ENCODE measurements at regions not wholly inside any gene's neighbourhood (a gene's known extent, or its start where the extent isn't known, plus 50 kb on each side); places are given as distances from the start of the nearest gene placed in this dataset.

- no peak overlapping the region for H3K4me3 ChIP-seq (ENCODE audit: low read depth, low read length)
- TF ChIP-seq, protein P1, sequence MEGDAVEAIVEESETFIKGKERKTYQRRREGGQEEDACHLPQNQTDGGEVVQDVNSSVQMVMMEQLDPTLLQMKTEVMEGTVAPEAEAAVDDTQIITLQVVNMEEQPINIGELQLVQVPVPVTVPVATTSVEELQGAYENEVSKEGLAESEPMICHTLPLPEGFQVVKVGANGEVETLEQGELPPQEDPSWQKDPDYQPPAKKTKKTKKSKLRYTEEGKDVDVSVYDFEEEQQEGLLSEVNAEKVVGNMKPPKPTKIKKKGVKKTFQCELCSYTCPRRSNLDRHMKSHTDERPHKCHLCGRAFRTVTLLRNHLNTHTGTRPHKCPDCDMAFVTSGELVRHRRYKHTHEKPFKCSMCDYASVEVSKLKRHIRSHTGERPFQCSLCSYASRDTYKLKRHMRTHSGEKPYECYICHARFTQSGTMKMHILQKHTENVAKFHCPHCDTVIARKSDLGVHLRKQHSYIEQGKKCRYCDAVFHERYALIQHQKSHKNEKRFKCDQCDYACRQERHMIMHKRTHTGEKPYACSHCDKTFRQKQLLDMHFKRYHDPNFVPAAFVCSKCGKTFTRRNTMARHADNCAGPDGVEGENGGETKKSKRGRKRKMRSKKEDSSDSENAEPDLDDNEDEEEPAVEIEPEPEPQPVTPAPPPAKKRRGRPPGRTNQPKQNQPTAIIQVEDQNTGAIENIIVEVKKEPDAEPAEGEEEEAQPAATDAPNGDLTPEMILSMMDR (IDR thresholded peaks at IDR 0.05; ENCODE audit: borderline replicate concordance, insufficient read depth, low read depth, low read length), result no peak
These were observed 114.9 kb upstream of the MOCS1 start for GRCh38 chr6:40049128-40049527.

- no peak overlapping the region for H3K4me3 ChIP-seq (ENCODE audit: low read depth, low read length)
- TF ChIP-seq, protein P1 (IDR thresholded peaks at IDR 0.05; ENCODE audit: borderline replicate concordance, insufficient read depth, low read depth, low read length), result no peak
These were observed 109.9 kb upstream of the MOCS1 start for GRCh38 chr6:40044196-40044595.

- TF ChIP-seq, protein P1 (IDR thresholded peaks at IDR 0.05; ENCODE audit: borderline replicate concordance, insufficient read depth, low read depth, low read length), result no peak
- no peak overlapping the region for H3K4me3 ChIP-seq (ENCODE audit: low read depth, low read length)
These were observed 108.0 kb upstream of the MOCS1 start for GRCh38 chr6:40042232-40042631.

DNA sequence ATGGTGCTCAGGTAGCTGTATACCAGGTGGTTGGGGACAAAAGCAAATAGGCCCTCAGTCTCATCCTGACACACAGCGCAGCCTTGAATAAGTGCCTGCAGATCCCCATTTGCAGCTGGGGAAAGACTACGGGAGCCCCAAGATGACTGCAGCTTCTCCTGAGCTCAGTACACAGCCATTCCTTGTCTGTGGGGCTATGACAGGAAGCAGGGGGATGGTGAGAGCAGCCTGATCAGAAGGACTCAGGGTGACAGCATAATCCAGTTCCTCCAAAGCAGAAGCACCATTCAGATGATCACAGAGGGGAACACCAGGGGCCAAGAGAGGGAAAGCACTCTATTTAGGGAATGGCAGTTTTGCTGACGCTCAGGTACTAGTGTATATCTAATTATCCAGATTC, 104.8 kb upstream of the MOCS1 start:
- TF ChIP-seq, protein P1 (IDR thresholded peaks at IDR 0.05; ENCODE audit: borderline replicate concordance, insufficient read depth, low read depth, low read length), result no peak
- no peak overlapping the region for H3K4me3 ChIP-seq (ENCODE audit: low read depth, low read length)

GRCh38 chr6:40038626-40039025, 104.4 kb upstream of the MOCS1 start:
- no peak overlapping the region for H3K4me3 ChIP-seq (ENCODE audit: low read depth, low read length)
- TF ChIP-seq, protein P1 (IDR thresholded peaks at IDR 0.05; ENCODE audit: borderline replicate concordance, insufficient read depth, low read depth, low read length), result no peak

DNA sequence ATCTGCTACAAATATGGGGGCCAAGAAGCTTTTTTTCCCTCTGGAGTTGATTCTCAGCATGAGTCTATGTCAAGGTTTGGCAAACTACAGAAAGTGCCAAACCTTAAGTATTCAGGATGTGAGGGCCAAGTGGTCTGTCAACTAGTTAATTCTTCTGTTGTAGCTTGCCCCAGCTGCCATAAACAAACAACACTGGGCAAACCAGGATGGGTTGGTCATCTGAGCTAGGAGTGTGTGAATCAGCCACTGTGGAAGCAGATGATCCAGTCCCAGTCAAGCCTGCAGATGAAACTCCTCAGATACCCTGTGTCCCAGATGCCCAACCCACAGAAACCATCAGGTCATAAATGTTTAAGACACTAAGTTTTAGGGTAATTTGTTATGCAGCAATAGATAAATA, 103.0 kb upstream of the MOCS1 start:
- H3K4me3 ChIP-seq (ENCODE audit: low read depth, low read length), result no peak overlapping the region
- TF ChIP-seq, protein P1 (IDR thresholded peaks at IDR 0.05; ENCODE audit: borderline replicate concordance, insufficient read depth, low read depth, low read length), result no peak

DNA sequence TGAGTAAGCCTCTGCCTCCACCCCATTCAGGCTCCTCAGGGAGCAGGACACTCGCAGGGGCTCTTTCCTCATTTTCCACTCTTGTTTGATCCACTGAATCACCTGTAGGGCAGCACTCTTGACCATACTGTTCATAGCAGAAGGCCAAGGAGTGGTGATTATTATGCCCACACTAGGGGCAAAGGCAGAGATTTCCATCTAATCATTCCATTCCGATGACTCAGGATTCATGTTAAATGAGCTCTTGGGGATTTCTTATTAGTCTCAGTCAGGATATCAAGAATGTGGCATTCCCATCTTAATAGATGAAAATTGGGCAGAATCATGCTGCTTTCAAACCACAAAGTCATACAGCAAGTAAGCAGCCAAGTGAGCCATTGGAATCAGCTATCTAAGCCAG, 101.9 kb upstream of the MOCS1 start:
- H3K4me3 ChIP-seq (ENCODE audit: low read depth, low read length), result no peak overlapping the region
- TF ChIP-seq, protein P1 (IDR thresholded peaks at IDR 0.05; ENCODE audit: borderline replicate concordance, insufficient read depth, low read depth, low read length), result no peak
